Adipocyte (in vitro differentiated cells): ENCODE measurements at regions not wholly inside any gene's neighbourhood (a gene's known extent, or its start where the extent isn't known, plus 50 kb on each side); places are given as distances from the start of the nearest gene placed in this dataset.

ENCODE experiments used
- DNase-seq: peaks from one replicate; pipeline ENCODE4 v3.0.0-alpha.2; 2015; ENCODE audit warnings: low read depth
- H3K27me3 ChIP-seq: replicated peaks from 2 replicates; pipeline ENCODE4 v1.7.0; 2013; ENCODE audit warnings: mild to moderate bottlenecking, low read length, moderate library complexity; ENCODE audit not compliant: control insufficient read depth, insufficient read depth
- H3K36me3 ChIP-seq: 2 replicates; pipeline ENCODE4 v1.7.0; 2013; ENCODE audit warnings: low read length, mild to moderate bottlenecking, moderate library complexity; ENCODE audit not compliant: control insufficient read depth, insufficient read depth, severe bottlenecking
- H3K4me1 ChIP-seq: 2 replicates; pipeline ENCODE4 v1.7.0; 2013; ENCODE audit warnings: mild to moderate bottlenecking, low read length, moderate library complexity; ENCODE audit not compliant: control insufficient read depth, insufficient read depth
- H3K4me3 ChIP-seq: 2 replicates; pipeline ENCODE4 v1.7.0; 2013; ENCODE audit warnings: mild to moderate bottlenecking, low read length, moderate library complexity
- H3K9ac ChIP-seq: 2 replicates; pipeline ENCODE4 v1.7.0; 2013; ENCODE audit warnings: mild to moderate bottlenecking, low read length, moderate library complexity
- H3K9me3 ChIP-seq: 2 replicates; pipeline ENCODE4 v1.7.0; 2013; ENCODE audit warnings: mild to moderate bottlenecking, low read length, moderate library complexity; ENCODE audit not compliant: control insufficient read depth

GRCh38 chr13:90201202-90201601, 1146.3 kb upstream of the MIR17HG start:
- Histone ChIP-seq H3K4me1 (peaks cover 18% of the 10 kb centered on the region), H3K4me3 (no peak overlapping the region), H3K9me3 (no peaks in the 10 kb centered on the region), H3K9ac (no peak overlapping the region), H3K36me3 (no peaks in the 10 kb centered on the region), H3K27me3 (no peaks in the 10 kb centered on the region)
- DNase-seq, result no peak

- H3K9me3 ChIP-seq, result no peaks in the 10 kb centered on the region
- peak overlapping the region; percentile 42 for H3K9ac ChIP-seq
- no peak for DNase-seq
- H3K4me3 ChIP-seq, result no peak overlapping the region
- no peaks in the 10 kb centered on the region for H3K36me3 ChIP-seq
- H3K4me1 ChIP-seq, result peaks cover 18% of the 10 kb centered on the region
- no peaks in the 10 kb centered on the region for H3K27me3 ChIP-seq
Observed at GRCh38 chr13:90201676-90202460, 1145.6 kb upstream of the MIR17HG start.

- peaks cover 18% of the 10 kb centered on the region for H3K4me1 ChIP-seq
- H3K9me3 ChIP-seq, result no peaks in the 10 kb centered on the region
- H3K9ac ChIP-seq, result no peak overlapping the region
- H3K27me3 ChIP-seq, result no peaks in the 10 kb centered on the region
- no peak overlapping the region for H3K4me3 ChIP-seq
- H3K36me3 ChIP-seq, result no peaks in the 10 kb centered on the region
- no peak for DNase-seq
Observed at GRCh38 chr13:90205081-90205480, 1142.4 kb upstream of the MIR17HG start.

GRCh38 chr13:90205911-90206310, 1141.6 kb upstream of the MIR17HG start:
- no peak for DNase-seq
- H3K36me3 ChIP-seq, result no peaks in the 10 kb centered on the region
- H3K9me3 ChIP-seq, result no peaks in the 10 kb centered on the region
- no peak overlapping the region for H3K4me3 ChIP-seq
- H3K4me1 ChIP-seq, result peaks cover 18% of the 10 kb centered on the region
- H3K9ac ChIP-seq, result no peak overlapping the region
- H3K27me3 ChIP-seq, result no peaks in the 10 kb centered on the region

GRCh38 chr13:90217275-90217674, 1130.2 kb upstream of the MIR17HG start:
- Histone ChIP-seq H3K9me3 (peaks cover 3% of the 10 kb centered on the region), H3K27me3 (no peaks in the 10 kb centered on the region), H3K4me3 (no peak overlapping the region), H3K36me3 (no peaks in the 10 kb centered on the region), H3K4me1 (no peaks in the 10 kb centered on the region), H3K9ac (no peak overlapping the region)
- no peak for DNase-seq

GRCh38 chr13:90222758-90223157, 1124.7 kb upstream of the MIR17HG start:
- Histone ChIP-seq H3K9me3 (no peaks in the 10 kb centered on the region), H3K9ac (no peak overlapping the region), H3K36me3 (no peaks in the 10 kb centered on the region), H3K27me3 (no peaks in the 10 kb centered on the region), H3K4me3 (no peak overlapping the region), H3K4me1 (no peaks in the 10 kb centered on the region)
- DNase-seq, result no peak

GRCh38 chr13:90230311-90230710, 1117.2 kb upstream of the MIR17HG start:
- Histone ChIP-seq H3K9ac (no peak overlapping the region), H3K27me3 (no peaks in the 10 kb centered on the region), H3K4me3 (no peak overlapping the region), H3K4me1 (no peaks in the 10 kb centered on the region), H3K9me3 (no peaks in the 10 kb centered on the region), H3K36me3 (no peaks in the 10 kb centered on the region)
- no peak for DNase-seq

- peak; percentile 0 for DNase-seq
- Histone ChIP-seq H3K9ac (no peak overlapping the region), H3K27me3 (no peaks in the 10 kb centered on the region), H3K9me3 (no peaks in the 10 kb centered on the region), H3K36me3 (no peaks in the 10 kb centered on the region), H3K4me1 (no peaks in the 10 kb centered on the region), H3K4me3 (no peak overlapping the region)
Observed at GRCh38 chr13:90232291-90232690, 1115.2 kb upstream of the MIR17HG start.

GRCh38 chr13:90233933-90234672, 1113.4 kb upstream of the MIR17HG start:
- no peaks in the 10 kb centered on the region for H3K4me1 ChIP-seq
- H3K36me3 ChIP-seq, result no peaks in the 10 kb centered on the region
- H3K4me3 ChIP-seq, result no peak overlapping the region
- H3K9me3 ChIP-seq, result no peaks in the 10 kb centered on the region
- no peak overlapping the region for H3K9ac ChIP-seq
- no peaks in the 10 kb centered on the region for H3K27me3 ChIP-seq
- no peak for DNase-seq

GRCh38 chr13:90237852-90238251, 1109.6 kb upstream of the MIR17HG start:
- DNase-seq, result no peak
- no peak overlapping the region for H3K4me3 ChIP-seq
- no peaks in the 10 kb centered on the region for H3K36me3 ChIP-seq
- H3K4me1 ChIP-seq, result no peaks in the 10 kb centered on the region
- no peaks in the 10 kb centered on the region for H3K9me3 ChIP-seq
- H3K27me3 ChIP-seq, result no peaks in the 10 kb centered on the region
- no peak overlapping the region for H3K9ac ChIP-seq

- Histone ChIP-seq H3K9ac (no peak overlapping the region), H3K27me3 (no peaks in the 10 kb centered on the region), H3K36me3 (no peaks in the 10 kb centered on the region), H3K4me1 (no peaks in the 10 kb centered on the region), H3K9me3 (no peaks in the 10 kb centered on the region), H3K4me3 (no peak overlapping the region)
- DNase-seq, result no peak
Observed at GRCh38 chr13:90238413-90238812, 1109.1 kb upstream of the MIR17HG start.
